ENCODE measurements at regions not wholly inside any gene's neighbourhood (a gene's known extent, or its start where the extent isn't known, plus 50 kb on each side); places are given as distances from the start of the nearest gene placed in this dataset.

DNA sequence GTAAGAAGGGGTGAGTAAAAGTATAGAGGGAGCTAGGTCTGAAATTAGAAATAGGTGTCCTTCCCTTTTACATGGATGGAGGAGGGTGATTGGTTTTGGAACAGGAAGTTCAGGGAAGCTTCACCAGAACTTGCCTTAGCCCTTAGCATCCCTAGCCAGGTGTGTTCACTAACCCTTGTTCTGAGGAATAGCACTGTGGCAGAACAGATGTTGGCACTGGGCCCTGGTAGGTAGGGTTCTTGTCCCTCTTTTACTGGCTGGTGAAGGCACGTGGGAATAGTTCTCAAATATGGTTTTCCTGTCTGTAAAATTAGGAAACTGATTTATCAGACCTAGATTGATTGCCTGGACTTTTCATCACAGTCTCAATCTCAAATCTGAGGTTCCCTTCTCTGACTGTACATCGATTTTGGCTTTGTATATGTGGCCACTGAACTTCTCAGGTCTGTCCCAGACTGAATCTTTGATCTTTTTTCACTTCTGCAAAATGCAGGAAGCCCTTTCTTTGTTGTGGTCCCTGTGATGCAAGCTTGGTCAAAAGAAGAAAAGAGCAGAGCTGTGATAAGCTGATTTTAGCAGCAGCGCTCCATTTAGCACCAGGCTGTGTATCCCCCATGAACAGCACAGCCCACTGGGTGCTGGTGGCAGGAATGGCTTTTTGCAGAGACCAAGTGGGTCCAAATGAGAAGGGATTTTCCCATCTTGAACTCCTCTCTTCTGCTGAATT is 86.2 kb upstream of the HTR2A start:
- Histone ChIP-seq H3K9me1 (replicated peaks; ENCODE audit: control insufficient read depth, extremely low read depth, insufficient read depth, low read length) (no peaks in the 10 kb centered on the region), H3K9ac (replicated peaks; ENCODE audit: extremely low read depth, insufficient read depth, low read length) (no peak overlapping the region), H2AFZ (ENCODE audit: low read depth, low read length) (no peak overlapping the region), H3K4me3 (replicated peaks in 1 of 3; ENCODE audit: insufficient read depth in 1 of 3, low read depth in 1 of 3, low read length in 3 of 3) (no peak overlapping the region), H3K79me2 (ENCODE audit: control insufficient read depth, insufficient read depth, low read length) (no peaks in the 10 kb centered on the region), H3K27ac (ENCODE audit: insufficient read depth, low read depth, low read length) (no peak overlapping the region), H3K36me3 (ENCODE audit: control insufficient read depth in 2 of 2, extremely low read depth in 1 of 2, insufficient read depth in 2 of 2, low read length in 2 of 2) (no peaks in the 10 kb centered on the region), H3K4me1 (ENCODE audit: control insufficient read depth, extremely low read depth, insufficient read depth, low read length) (no peaks in the 10 kb centered on the region), H3K27me3 (ENCODE audit: control insufficient read depth in 2 of 2, insufficient read depth in 2 of 2, low read length in 2 of 2) (no peaks in the 10 kb centered on the region), H3K9me3 (replicated peaks; ENCODE audit: control insufficient read depth, insufficient read depth, low read length) (peaks cover 2% of the 10 kb centered on the region), H4K20me1 (replicated peaks; ENCODE audit: control insufficient read depth, extremely low read depth, insufficient read depth, low read length) (no peaks in the 10 kb centered on the region), H3K4me2 (ENCODE audit: insufficient read depth, low read length) (no peak overlapping the region)
- intact Hi-C loops (cut with micrococcal nuclease): no loop called here
- TF ChIP-seq EZH2 (IDR thresholded peaks at IDR 0.05; ENCODE audit: borderline replicate concordance, low read depth, low read length, severe bottlenecking) (no peak), MYC (IDR thresholded peaks at IDR 0.05; ENCODE audit: low read depth, low read length) (no peak), FOS (IDR thresholded peaks at IDR 0.05; ENCODE audit: borderline replicate concordance, insufficient read depth, low read length) (no peak), POLR2AphosphoS5 (IDR thresholded peaks at IDR 0.05; ENCODE audit: insufficient read depth, low read depth, low read length) (no peak), POLR2A (IDR thresholded peaks at IDR 0.05; ENCODE audit: low read depth, low read length) (no peak), GATA2 (IDR thresholded peaks at IDR 0.05; ENCODE audit: insufficient read depth, insufficient read length, low read depth, low read length) (no peak)
- TF ChIP-seq, protein P1, sequence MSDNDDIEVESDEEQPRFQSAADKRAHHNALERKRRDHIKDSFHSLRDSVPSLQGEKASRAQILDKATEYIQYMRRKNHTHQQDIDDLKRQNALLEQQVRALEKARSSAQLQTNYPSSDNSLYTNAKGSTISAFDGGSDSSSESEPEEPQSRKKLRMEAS (IDR thresholded peaks at IDR 0.05; ENCODE audit: insufficient read depth, insufficient read length): no peak
- TF ChIP-seq, protein P2, sequence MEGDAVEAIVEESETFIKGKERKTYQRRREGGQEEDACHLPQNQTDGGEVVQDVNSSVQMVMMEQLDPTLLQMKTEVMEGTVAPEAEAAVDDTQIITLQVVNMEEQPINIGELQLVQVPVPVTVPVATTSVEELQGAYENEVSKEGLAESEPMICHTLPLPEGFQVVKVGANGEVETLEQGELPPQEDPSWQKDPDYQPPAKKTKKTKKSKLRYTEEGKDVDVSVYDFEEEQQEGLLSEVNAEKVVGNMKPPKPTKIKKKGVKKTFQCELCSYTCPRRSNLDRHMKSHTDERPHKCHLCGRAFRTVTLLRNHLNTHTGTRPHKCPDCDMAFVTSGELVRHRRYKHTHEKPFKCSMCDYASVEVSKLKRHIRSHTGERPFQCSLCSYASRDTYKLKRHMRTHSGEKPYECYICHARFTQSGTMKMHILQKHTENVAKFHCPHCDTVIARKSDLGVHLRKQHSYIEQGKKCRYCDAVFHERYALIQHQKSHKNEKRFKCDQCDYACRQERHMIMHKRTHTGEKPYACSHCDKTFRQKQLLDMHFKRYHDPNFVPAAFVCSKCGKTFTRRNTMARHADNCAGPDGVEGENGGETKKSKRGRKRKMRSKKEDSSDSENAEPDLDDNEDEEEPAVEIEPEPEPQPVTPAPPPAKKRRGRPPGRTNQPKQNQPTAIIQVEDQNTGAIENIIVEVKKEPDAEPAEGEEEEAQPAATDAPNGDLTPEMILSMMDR (IDR thresholded peaks at IDR 0.05; ENCODE audit: extremely low read depth in 1 of 2, insufficient read depth in 1 of 2, low read depth in 1 of 2, low read length in 2 of 2): no peak
- dilution Hi-C loops (cut with MboI; ENCODE audit: extremely low pct_ligation_motif_present, low sequenced_read_pairs): no loop called here
- no peak for FAIRE-seq
- DNase-seq (ENCODE audit: low read depth, low spot score): no peak
- POLR2A ChIA-PET: no interaction called here
- BruUV-seq (replicated peaks): no TSS peak
- CTCF ChIA-PET: no interaction called here
